Activated naive CD8-positive, alpha-beta T cell treated with anti-CD3 and anti-CD28 coated beads, Interleukin-2, amount 10 ng/mL, durations not matched to agents 7 days and 5 days (primary cell): ENCODE measurements at regions not wholly inside any gene's neighbourhood (a gene's known extent, or its start where the extent isn't known, plus 50 kb on each side); places are given as distances from the start of the nearest gene placed in this dataset.

Source experiments
- ATAC-seq: fragments of 150-1000 bp; cut with Tn5 transposase; one replicate; pipeline ENCODE4 v1.10.0; 2021; ENCODE audit warnings: low read depth, moderate library complexity
- POLR2A ChIA-PET: fragments of 350-600 bp; sonication (Branson Sonifier 250); formaldehyde crosslinking; loops from one replicate; lab custom pipeline; 2021; ENCODE audit warnings: antibody characterized with exemption; lab: Charles Lee
- DNase-seq: peaks from one replicate; pipeline ENCODE4 v3.0.0; 2021
- H3K27ac Mint-ChIP-seq: one replicate; pipeline ENCODE4 v1.8.0; 2022; ENCODE audit warnings: mild to moderate bottlenecking, mixed read lengths
- H3K27me3 Mint-ChIP-seq: one replicate; pipeline ENCODE4 v1.8.0; 2022; ENCODE audit warnings: mild to moderate bottlenecking, moderate library complexity, mixed read lengths
- H3K36me3 Mint-ChIP-seq: one replicate; pipeline ENCODE4 v1.8.0; 2021; ENCODE audit warnings: mild to moderate bottlenecking, mixed read lengths
- H3K4me1 Mint-ChIP-seq: one replicate; pipeline ENCODE4 v1.8.0; 2021; ENCODE audit warnings: mixed read lengths
- H3K4me3 Mint-ChIP-seq: one replicate; pipeline ENCODE4 v1.8.0; 2022; ENCODE audit warnings: mild to moderate bottlenecking, moderate library complexity, mixed read lengths
- H3K9me3 Mint-ChIP-seq: one replicate; pipeline ENCODE4 v1.8.0; 2021; ENCODE audit warnings: mixed read lengths

- Mint-ChIP-seq H3K27ac (no peak overlapping the region), H3K4me1 (peaks cover 1% of the 10 kb centered on the region), H3K36me3 (no peaks in the 10 kb centered on the region), H3K4me3 (no peak overlapping the region), H3K27me3 (no peaks in the 10 kb centered on the region), H3K9me3 (peaks cover 4% of the 10 kb centered on the region)
- no peak for ATAC-seq
- DNase-seq, result no peak
- POLR2A ChIA-PET, result no interaction called here
These were observed 241.7 kb downstream of the BUB3 start for GRCh38 chr10:123395906-123396305.

- Mint-ChIP-seq H3K27ac (no peak overlapping the region), H3K36me3 (no peaks in the 10 kb centered on the region), H3K4me3 (no peak overlapping the region), H3K4me1 (peaks cover 1% of the 10 kb centered on the region), H3K9me3 (peaks cover 4% of the 10 kb centered on the region), H3K27me3 (no peaks in the 10 kb centered on the region)
- no peak for DNase-seq
- no peak for ATAC-seq
- POLR2A ChIA-PET, result no interaction called here
These were observed 244.0 kb downstream of the BUB3 start for GRCh38 chr10:123398180-123398591.

- Mint-ChIP-seq H3K9me3 (peaks cover 4% of the 10 kb centered on the region), H3K27me3 (no peaks in the 10 kb centered on the region), H3K4me1 (peaks cover 1% of the 10 kb centered on the region), H3K4me3 (no peak overlapping the region), H3K27ac (no peak overlapping the region), H3K36me3 (no peaks in the 10 kb centered on the region)
- ATAC-seq (no peak), DNase-seq (no peak)
- POLR2A ChIA-PET, result no interaction called here
These were observed 244.6 kb downstream of the BUB3 start for GRCh38 chr10:123398756-123399155.

DNA sequence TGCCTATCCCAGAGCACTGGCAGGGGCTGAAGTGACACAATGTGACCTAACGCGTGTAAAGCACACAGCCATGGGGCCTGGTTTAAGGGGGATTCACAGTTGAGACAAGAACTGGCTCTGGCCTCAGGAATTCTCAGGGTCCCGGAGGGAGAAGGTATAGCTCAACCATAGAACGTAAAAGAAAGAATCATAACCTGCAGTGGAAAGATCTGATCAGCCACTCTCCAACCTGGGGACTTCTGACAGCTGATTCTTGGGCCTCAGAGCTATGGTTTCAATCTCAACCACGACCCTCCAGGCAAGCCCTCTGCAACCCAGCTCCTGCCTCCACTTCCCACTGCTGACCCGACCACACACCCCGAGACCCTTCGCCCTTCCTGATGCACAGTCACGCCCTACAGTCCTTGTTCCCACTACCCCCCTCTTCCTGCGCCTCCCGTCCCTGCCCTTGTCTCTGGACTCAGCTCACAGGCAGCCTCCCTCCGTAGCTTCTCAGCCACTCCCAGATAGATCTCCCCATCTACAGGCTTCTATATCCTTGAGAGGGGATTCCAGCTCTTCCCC, 245.2 kb downstream of the BUB3 start:
- Mint-ChIP-seq H3K36me3 (no peaks in the 10 kb centered on the region), H3K9me3 (peaks cover 5% of the 10 kb centered on the region), H3K27me3 (no peaks in the 10 kb centered on the region), H3K4me1 (peaks cover 1% of the 10 kb centered on the region), H3K4me3 (no peak overlapping the region), H3K27ac (no peak overlapping the region)
- DNase-seq, result no peak
- POLR2A ChIA-PET, result no interaction called here
- no peak for ATAC-seq

GRCh38 chr10:123402021-123402420, 247.8 kb downstream of the BUB3 start:
- ATAC-seq, result no peak
- Mint-ChIP-seq H3K4me3 (no peak overlapping the region), H3K27me3 (no peaks in the 10 kb centered on the region), H3K4me1 (no peaks in the 10 kb centered on the region), H3K9me3 (peaks cover 12% of the 10 kb centered on the region), H3K36me3 (peaks cover 2% of the 10 kb centered on the region), H3K27ac (no peak overlapping the region)
- no peak for DNase-seq
- POLR2A ChIA-PET, result no interaction called here

GRCh38 chr10:123402656-123403055, 248.5 kb downstream of the BUB3 start:
- no peaks in the 10 kb centered on the region for H3K4me1 Mint-ChIP-seq
- POLR2A ChIA-PET, result no interaction called here

DNA sequence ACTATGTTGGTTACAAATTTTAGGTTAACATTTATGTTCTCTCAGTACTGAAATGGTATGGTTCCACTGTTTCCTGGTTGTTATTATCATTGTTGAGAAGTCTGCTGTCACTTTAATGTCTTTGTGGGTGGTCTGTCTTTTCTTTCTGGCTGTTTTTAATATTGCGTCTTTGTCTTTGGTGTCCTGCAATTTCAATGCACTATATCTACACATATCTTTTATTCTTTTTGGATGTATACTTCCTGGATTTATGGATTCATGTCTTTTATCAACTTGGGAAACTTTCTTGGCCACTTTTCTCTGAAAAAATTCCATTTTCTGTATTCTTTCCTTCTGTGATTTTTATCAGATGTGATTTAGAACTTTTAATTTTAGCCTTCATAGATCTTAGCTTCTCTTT, 250.2 kb downstream of the BUB3 start:
- peaks cover under 1% of the 10 kb centered on the region for H3K27me3 Mint-ChIP-seq
- no peak overlapping the region for H3K4me3 Mint-ChIP-seq
- DNase-seq, result no peak
- H3K27ac Mint-ChIP-seq, result no peak overlapping the region
- peaks cover 12% of the 10 kb centered on the region for H3K9me3 Mint-ChIP-seq
- POLR2A ChIA-PET, result no interaction called here
- H3K36me3 Mint-ChIP-seq, result peaks cover 2% of the 10 kb centered on the region
- no peak for ATAC-seq
- H3K4me1 Mint-ChIP-seq, result no peaks in the 10 kb centered on the region

More at GRCh38 chr10:123402656-123403055, 248.5 kb downstream of the BUB3 start:
- Mint-ChIP-seq H3K4me3 (no peak overlapping the region), H3K27me3 (no peaks in the 10 kb centered on the region), H3K9me3 (peaks cover 12% of the 10 kb centered on the region), H3K27ac (no peak overlapping the region), H3K36me3 (peaks cover 2% of the 10 kb centered on the region)
- ATAC-seq, result no peak
- DNase-seq, result no peak

DNA sequence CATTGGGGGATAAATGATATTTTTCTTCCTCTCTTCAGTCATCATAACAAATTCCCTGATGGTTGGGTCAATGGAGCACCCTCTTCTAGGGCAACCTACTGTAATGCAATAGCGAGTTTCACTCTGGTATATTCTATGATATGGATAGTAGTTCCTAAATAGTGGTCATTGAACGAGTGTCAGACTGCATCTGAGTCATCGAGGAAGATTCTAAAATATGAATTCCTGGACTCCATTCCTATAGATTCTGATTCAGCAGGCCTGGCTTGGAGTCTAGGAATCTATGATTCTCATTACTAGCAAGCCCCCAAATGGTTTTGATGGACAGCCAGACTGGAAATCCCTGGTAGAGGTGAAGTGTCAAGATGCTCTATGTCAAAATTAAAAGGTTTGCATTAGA, 254.5 kb downstream of the BUB3 start:
- POLR2A ChIA-PET, result no interaction called here
- Mint-ChIP-seq H3K27me3 (peaks cover 2% of the 10 kb centered on the region), H3K4me1 (no peaks in the 10 kb centered on the region), H3K36me3 (peaks cover 2% of the 10 kb centered on the region), H3K4me3 (no peak overlapping the region), H3K9me3 (peaks cover 12% of the 10 kb centered on the region), H3K27ac (no peak overlapping the region)
- no peak for ATAC-seq
- DNase-seq, result no peak

DNA sequence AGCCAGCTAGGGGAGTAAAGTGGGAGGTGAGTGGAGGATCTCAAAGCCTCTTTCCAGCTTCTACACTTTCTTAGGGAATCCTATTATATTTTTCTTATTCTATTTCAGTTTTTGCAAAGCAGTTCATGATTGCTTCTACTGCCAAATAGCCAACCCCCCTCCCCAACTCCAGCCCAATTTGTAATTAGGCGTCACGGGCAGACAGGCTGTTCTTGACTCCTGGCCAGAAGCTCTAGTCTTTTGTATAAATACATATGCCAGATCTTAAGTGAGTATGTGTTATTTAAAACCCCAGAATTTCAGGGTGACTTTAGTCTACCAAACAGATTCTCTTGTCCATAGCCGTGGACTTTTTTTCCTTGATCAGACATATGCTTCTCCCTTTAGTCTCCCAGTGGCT, 255.2 kb downstream of the BUB3 start:
- POLR2A ChIA-PET, result no interaction called here
- Mint-ChIP-seq H3K27me3 (peaks cover 2% of the 10 kb centered on the region), H3K4me3 (no peak overlapping the region), H3K36me3 (peaks cover 2% of the 10 kb centered on the region), H3K4me1 (no peaks in the 10 kb centered on the region), H3K9me3 (peaks cover 11% of the 10 kb centered on the region), H3K27ac (no peak overlapping the region)
- ATAC-seq (no peak), DNase-seq (no peak)

- Mint-ChIP-seq H3K4me3 (no peak overlapping the region), H3K4me1 (no peaks in the 10 kb centered on the region), H3K27ac (no peak overlapping the region), H3K9me3 (peaks cover 6% of the 10 kb centered on the region), H3K27me3 (peaks cover 2% of the 10 kb centered on the region), H3K36me3 (no peaks in the 10 kb centered on the region)
- POLR2A ChIA-PET, result no interaction called here
- ATAC-seq (no peak), DNase-seq (no peak)
These were observed 255.7 kb downstream of the BUB3 start for GRCh38 chr10:123409884-123410283.

- Mint-ChIP-seq H3K36me3 (no peaks in the 10 kb centered on the region), H3K27me3 (peaks cover 5% of the 10 kb centered on the region), H3K4me3 (no peak overlapping the region), H3K4me1 (no peaks in the 10 kb centered on the region), H3K9me3 (no peaks in the 10 kb centered on the region), H3K27ac (no peak overlapping the region)
- no peak for ATAC-seq
- POLR2A ChIA-PET, result no interaction called here
- DNase-seq, result no peak
These were observed 252.8 kb upstream of the GPR26 start for GRCh38 chr10:123413353-123413752.

DNA sequence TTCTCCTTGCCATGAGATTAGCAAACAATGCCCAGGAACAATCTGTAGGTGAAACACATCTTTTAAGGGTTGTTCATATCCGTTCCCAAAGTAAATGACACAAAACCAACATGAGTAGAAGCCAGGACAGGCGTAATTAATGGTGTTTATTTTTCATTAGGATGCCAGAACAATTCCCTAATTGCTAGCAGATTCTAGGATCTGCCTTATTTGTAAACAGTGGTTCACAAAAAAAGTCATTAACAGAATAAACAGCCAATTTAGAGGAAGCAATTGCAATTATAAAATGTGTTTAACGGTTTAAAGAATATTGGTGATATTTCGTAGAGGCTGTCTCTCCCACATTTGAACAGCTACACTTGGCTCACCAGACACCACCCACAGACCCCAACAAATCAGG, 250.6 kb upstream of the GPR26 start:
- Mint-ChIP-seq H3K27me3 (peaks cover 4% of the 10 kb centered on the region), H3K27ac (no peak overlapping the region), H3K4me1 (no peaks in the 10 kb centered on the region), H3K9me3 (no peaks in the 10 kb centered on the region), H3K36me3 (no peaks in the 10 kb centered on the region), H3K4me3 (no peak overlapping the region)
- POLR2A ChIA-PET, result no interaction called here
- ATAC-seq, result no peak
- DNase-seq, result no peak

- POLR2A ChIA-PET, result interaction anchor here (0.7 kb wide), 1 partner anchor 49 kb away, joined by 4 read pairs; no protein-coding TSS in a partner anchor
- H3K9me3 Mint-ChIP-seq, result no peaks in the 10 kb centered on the region
- H3K27me3 Mint-ChIP-seq, result peaks cover 4% of the 10 kb centered on the region
- ATAC-seq (no peak), DNase-seq (no peak)
- H3K36me3 Mint-ChIP-seq, result no peaks in the 10 kb centered on the region
- H3K4me3 Mint-ChIP-seq, result no peak overlapping the region
- no peak overlapping the region for H3K27ac Mint-ChIP-seq
- H3K4me1 Mint-ChIP-seq, result no peaks in the 10 kb centered on the region
These were observed 248.7 kb upstream of the GPR26 start for GRCh38 chr10:123417414-123417813.

DNA sequence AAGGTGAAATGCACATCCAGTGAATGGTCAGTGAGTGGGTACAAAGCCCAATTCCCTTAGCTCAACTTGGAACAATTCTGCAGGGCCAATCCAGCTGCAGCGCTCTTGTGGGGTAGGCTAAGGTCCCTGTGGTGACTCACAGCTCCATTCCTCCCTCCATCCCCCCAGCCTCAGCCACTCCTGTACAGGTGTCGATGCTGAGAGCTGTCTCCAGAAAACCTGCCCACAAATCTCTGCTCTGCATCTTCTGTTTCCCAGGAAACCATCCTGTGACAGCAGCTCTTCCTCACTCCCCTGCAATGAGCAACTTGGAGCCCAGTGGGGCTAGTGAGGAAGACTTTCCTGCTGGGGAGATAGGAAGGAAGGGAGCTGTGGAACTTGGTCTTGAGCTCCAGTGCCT, 244.7 kb upstream of the GPR26 start:
- ATAC-seq, result no peak
- H3K4me3 Mint-ChIP-seq, result no peak overlapping the region
- no peak for DNase-seq
- peaks cover 10% of the 10 kb centered on the region for H3K27me3 Mint-ChIP-seq
- H3K4me1 Mint-ChIP-seq, result no peaks in the 10 kb centered on the region
- no peak overlapping the region for H3K27ac Mint-ChIP-seq
- H3K36me3 Mint-ChIP-seq, result no peaks in the 10 kb centered on the region
- POLR2A ChIA-PET, result no interaction called here
- no peaks in the 10 kb centered on the region for H3K9me3 Mint-ChIP-seq

GRCh38 chr10:123422261-123422660, 243.9 kb upstream of the GPR26 start:
- Mint-ChIP-seq H3K4me3 (no peak overlapping the region), H3K36me3 (no peaks in the 10 kb centered on the region), H3K4me1 (no peaks in the 10 kb centered on the region), H3K27ac (no peak overlapping the region), H3K9me3 (no peaks in the 10 kb centered on the region), H3K27me3 (peaks cover 10% of the 10 kb centered on the region)
- DNase-seq, result no peak
- no peak for ATAC-seq
- POLR2A ChIA-PET, result no interaction called here
